ENCODE measurements at regions not wholly inside any gene's neighbourhood (a gene's known extent, or its start where the extent isn't known, plus 50 kb on each side); places are given as distances from the start of the nearest gene placed in this dataset.

GRCh38 chr4:17397611-17398010, 114.3 kb downstream of the QDPR start:
- Histone ChIP-seq H3K9me3 (ENCODE audit: low read length) (no peaks in the 10 kb centered on the region), H3K79me2 (ENCODE audit: low read length) (no peaks in the 10 kb centered on the region), H3K9ac (ENCODE audit: low read length) (no peak overlapping the region), H2AFZ (ENCODE audit: low read length) (no peak overlapping the region), H3K4me3 (ENCODE audit: low read length) (no peak overlapping the region), H3K27ac (ENCODE audit: low read length) (no peak overlapping the region), H3K27me3 (ENCODE audit: low read length) (peaks cover 54% of the 10 kb centered on the region), H3K9me2 (replicated peaks; ENCODE audit: low read length) (no peaks in the 10 kb centered on the region), H3K4me1 (ENCODE audit: insufficient read depth, low read length) (no peaks in the 10 kb centered on the region), H3K4me2 (ENCODE audit: low read length) (no peak overlapping the region), H4K20me1 (ENCODE audit: low read length) (no peaks in the 10 kb centered on the region), H3F3A (ENCODE audit: low read length, unreplicated experiment) (no peaks in the 10 kb centered on the region), H3K36me3 (ENCODE audit: low read depth, low read length) (no peaks in the 10 kb centered on the region)
- no peak for TF ChIP-seq EZH2 (IDR thresholded peaks at IDR 0.05; ENCODE audit: low read length, unreplicated experiment)
- TF ChIP-seq CTCF (conservative IDR thresholded peaks at IDR 0.05; ENCODE audit: low read depth, low read length): no peak
- no peak for TF ChIP-seq EZH2phosphoT487 (IDR thresholded peaks at IDR 0.05; ENCODE audit: borderline replicate concordance, low read length)
- ChIA-PET POLR2A (ENCODE audit: unreplicated experiment) (no interaction called here), CTCF (no interaction called here)
- ATAC-seq (no peak), DNase-seq (no peak)
- intact Hi-C loops (cut with micrococcal nuclease): no loop called here
- BruUV-seq (replicated peaks): no TSS peak

DNA sequence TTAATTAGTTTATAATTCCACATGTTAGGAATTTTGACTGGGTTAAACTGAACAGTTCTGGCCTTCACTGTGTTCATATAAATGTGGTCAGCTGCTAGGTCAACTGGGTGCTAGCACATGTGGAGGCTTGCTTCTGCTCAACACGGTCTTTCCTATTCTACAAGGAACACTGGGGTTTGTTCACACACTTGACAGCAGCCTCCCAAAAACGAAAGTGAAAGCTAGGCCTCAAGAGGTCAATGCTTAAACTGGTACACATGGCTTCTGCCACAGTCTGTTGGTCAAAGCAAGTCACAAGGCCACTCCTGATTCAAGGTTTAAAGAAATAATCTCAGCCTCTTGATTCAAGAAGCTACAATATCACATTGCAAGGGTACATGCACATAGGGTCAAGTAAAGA, 126.5 kb downstream of the QDPR start:
- BruUV-seq (replicated peaks): no TSS peak
- CTCF ChIA-PET: no interaction called here
- no peak for TF ChIP-seq EZH2 (IDR thresholded peaks at IDR 0.05; ENCODE audit: low read length, unreplicated experiment)
- TF ChIP-seq CTCF (conservative IDR thresholded peaks at IDR 0.05; ENCODE audit: low read depth, low read length): no peak
- no peak for TF ChIP-seq EZH2phosphoT487 (IDR thresholded peaks at IDR 0.05; ENCODE audit: borderline replicate concordance, low read length)
- no peak overlapping the region for H3K27ac ChIP-seq (ENCODE audit: low read length)
- DNase-seq: no peak
- no peak overlapping the region for H3K4me3 ChIP-seq (ENCODE audit: low read length)
- no peak overlapping the region for H3K4me2 ChIP-seq (ENCODE audit: low read length)
- intact Hi-C loops (cut with micrococcal nuclease): no loop called here
- no peaks in the 10 kb centered on the region for H3K9me2 ChIP-seq (replicated peaks; ENCODE audit: low read length)
- H3K36me3 ChIP-seq (ENCODE audit: low read depth, low read length): no peaks in the 10 kb centered on the region
- POLR2A ChIA-PET (ENCODE audit: unreplicated experiment): no interaction called here
- no peaks in the 10 kb centered on the region for H4K20me1 ChIP-seq (ENCODE audit: low read length)
- no peaks in the 10 kb centered on the region; the same call in 1 of the 2 replicates for H3K27me3 ChIP-seq (ENCODE audit: low read length)
- no peaks in the 10 kb centered on the region for H3K4me1 ChIP-seq (ENCODE audit: insufficient read depth, low read length)
- H3K9ac ChIP-seq (ENCODE audit: low read length): no peak overlapping the region
- ATAC-seq: no peak
- H2AFZ ChIP-seq (ENCODE audit: low read length): no peak overlapping the region
- no peaks in the 10 kb centered on the region for H3K79me2 ChIP-seq (ENCODE audit: low read length)
- H3K9me3 ChIP-seq (ENCODE audit: low read length): no peaks in the 10 kb centered on the region
- no peaks in the 10 kb centered on the region for H3F3A ChIP-seq (ENCODE audit: low read length, unreplicated experiment)

- no peaks in the 10 kb centered on the region for H3K79me2 ChIP-seq (ENCODE audit: low read length)
- H3F3A ChIP-seq (ENCODE audit: low read length, unreplicated experiment): no peaks in the 10 kb centered on the region
- DNase-seq (no peak), ATAC-seq (no peak)
- no TSS peak for BruUV-seq (replicated peaks)
- H3K4me3 ChIP-seq (ENCODE audit: low read length): no peak overlapping the region
- H4K20me1 ChIP-seq (ENCODE audit: low read length): no peaks in the 10 kb centered on the region
- H3K36me3 ChIP-seq (ENCODE audit: low read depth, low read length): no peaks in the 10 kb centered on the region
- no peaks in the 10 kb centered on the region for H3K9me2 ChIP-seq (replicated peaks; ENCODE audit: low read length)
- intact Hi-C loops (cut with micrococcal nuclease): no loop called here
- H3K27me3 ChIP-seq (ENCODE audit: low read length): peaks cover 13% of the 10 kb centered on the region
- POLR2A ChIA-PET (ENCODE audit: unreplicated experiment): interaction anchor here (0.6 kb wide), 1 partner anchor 1883 kb away, joined by 3 read pairs; no protein-coding TSS in a partner anchor
- no peak overlapping the region for H3K9ac ChIP-seq (ENCODE audit: low read length)
- H2AFZ ChIP-seq (ENCODE audit: low read length): no peak overlapping the region
- TF ChIP-seq EZH2phosphoT487 (IDR thresholded peaks at IDR 0.05; ENCODE audit: borderline replicate concordance, low read length) (no peak), EZH2 (IDR thresholded peaks at IDR 0.05; ENCODE audit: low read length, unreplicated experiment) (no peak), CTCF (conservative IDR thresholded peaks at IDR 0.05; ENCODE audit: low read depth, low read length) (no peak)
- CTCF ChIA-PET: no interaction called here
- no peaks in the 10 kb centered on the region for H3K4me1 ChIP-seq (ENCODE audit: insufficient read depth, low read length)
- no peak overlapping the region for H3K4me2 ChIP-seq (ENCODE audit: low read length)
- no peak overlapping the region for H3K27ac ChIP-seq (ENCODE audit: low read length)
- no peaks in the 10 kb centered on the region for H3K9me3 ChIP-seq (ENCODE audit: low read length)
Observed at GRCh38 chr4:17380347-17380746, 131.5 kb downstream of the QDPR start.
